DMS114 treated with DMSO at 0.1 percent for 48 hours (cell line): ENCODE measurements at regions not wholly inside any gene's neighbourhood (a gene's known extent, or its start where the extent isn't known, plus 50 kb on each side); places are given as distances from the start of the nearest gene placed in this dataset.

Experiments
- DNase-seq: peaks from one replicate; lab custom pipeline; 2025; ENCODE audit not compliant: unreplicated experiment; lab: John Stamatoyannopoulos, UW

- no peak for DNase-seq
Observed at GRCh38 chr3:153069598-153070510, 92.2 kb upstream of the RAP2B start.

GRCh38 chr3:153070511-153070868 lies 91.5 kb upstream of the RAP2B start:
- no peak for DNase-seq

- no peak for DNase-seq
Observed at GRCh38 chr3:153072382-153072781, 89.6 kb upstream of the RAP2B start.

- DNase-seq: no peak
Observed at GRCh38 chr3:153072856-153073255, 89.2 kb upstream of the RAP2B start.

- DNase-seq: no peak
Observed at GRCh38 chr3:153073636-153074035, 88.4 kb upstream of the RAP2B start.

GRCh38 chr3:153078826-153079225 lies 83.2 kb upstream of the RAP2B start:
- DNase-seq: no peak

- DNase-seq: no peak
Observed at GRCh38 chr3:153079386-153079785, 82.6 kb upstream of the RAP2B start.

GRCh38 chr3:153080778-153081240 lies 81.2 kb upstream of the RAP2B start:
- no peak for DNase-seq

- no peak for DNase-seq
Observed at GRCh38 chr3:153084431-153084830, 77.6 kb upstream of the RAP2B start.

- no peak for DNase-seq
Observed at GRCh38 chr3:153087595-153088566, 74.1 kb upstream of the RAP2B start.

- no peak for DNase-seq
Observed at GRCh38 chr3:153089620-153090019, 72.4 kb upstream of the RAP2B start.

GRCh38 chr3:153090973-153091372 lies 71.1 kb upstream of the RAP2B start:
- no peak for DNase-seq

- DNase-seq: no peak
Observed at GRCh38 chr3:153093629-153094028, 68.4 kb upstream of the RAP2B start.

GRCh38 chr3:153094386-153094785 lies 67.6 kb upstream of the RAP2B start:
- DNase-seq: no peak

GRCh38 chr3:153095441-153095840 lies 66.6 kb upstream of the RAP2B start:
- no peak for DNase-seq

GRCh38 chr3:153096731-153097131 lies 65.3 kb upstream of the RAP2B start:
- DNase-seq: no peak

GRCh38 chr3:153097213-153097612 lies 64.8 kb upstream of the RAP2B start:
- DNase-seq: no peak

- no peak for DNase-seq
Observed at GRCh38 chr3:153099131-153099530, 62.9 kb upstream of the RAP2B start.

GRCh38 chr3:153103406-153103945 lies 58.5 kb upstream of the RAP2B start:
- no peak for DNase-seq

- no peak for DNase-seq
Observed at GRCh38 chr3:153110041-153110440, 52.0 kb upstream of the RAP2B start.

GRCh38 chr3:153111016-153111415 lies 51.0 kb upstream of the RAP2B start:
- no peak for DNase-seq
